ENCODE measurements at regions not wholly inside any gene's neighbourhood (a gene's known extent, or its start where the extent isn't known, plus 50 kb on each side); places are given as distances from the start of the nearest gene placed in this dataset.

DNA sequence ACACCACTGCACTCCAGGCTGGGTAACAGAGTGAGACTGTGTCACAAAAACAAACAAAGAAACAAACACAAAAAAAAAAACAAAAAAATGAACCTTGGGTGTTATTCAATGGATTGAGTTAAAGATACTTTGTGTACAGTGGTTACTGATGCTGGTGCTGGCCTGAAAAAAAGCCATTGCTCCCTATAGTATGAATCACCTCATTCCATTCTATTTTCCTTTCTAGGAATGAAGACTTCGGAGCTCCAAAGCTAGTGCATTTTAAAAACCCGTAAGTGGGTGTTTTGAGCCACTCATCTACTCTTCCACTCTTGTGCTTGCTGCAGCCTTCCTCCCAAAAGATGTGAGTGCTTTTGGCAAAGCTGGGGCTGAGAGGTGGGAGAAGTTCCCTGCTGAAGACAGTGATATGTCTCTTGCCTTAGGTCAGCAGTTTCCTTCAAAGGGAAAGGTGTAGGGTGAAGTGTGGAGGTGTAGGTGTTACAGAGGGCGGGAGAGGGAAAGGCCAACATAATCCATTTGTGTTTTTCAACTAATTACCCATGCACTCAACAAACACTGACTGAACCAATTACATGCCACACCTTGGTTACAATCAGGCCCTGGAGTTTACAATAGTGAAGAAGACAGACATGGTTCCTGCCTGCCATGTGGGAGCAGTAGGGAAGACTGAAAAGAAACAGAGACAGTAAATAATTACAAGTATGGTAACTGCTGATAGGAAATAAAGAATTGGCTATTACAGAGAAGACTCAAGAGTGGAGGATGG, 55.0 kb upstream of the SERBP1 start:
- Histone ChIP-seq H4K8ac (replicated peaks; ENCODE audit: insufficient read length, low read depth, low read length) (no peak overlapping the region), H4K20me1 (ENCODE audit: control insufficient read depth, insufficient read depth, insufficient read length) (no peaks in the 10 kb centered on the region), H3K4me2 (ENCODE audit: insufficient read depth, insufficient read length, low read length) (no peak overlapping the region), H3K23me2 (ENCODE audit: insufficient read length, low read depth, low read length, poor library complexity, severe bottlenecking) (no peaks in the 10 kb centered on the region), H3K23ac (ENCODE audit: insufficient read length, low read depth, low read length) (no peak overlapping the region), H3K14ac (ENCODE audit: insufficient read depth, low read length) (no peak overlapping the region), H3K27ac (ENCODE audit: insufficient read length, low read depth, low read length) (no peak overlapping the region), H2BK12ac (ENCODE audit: insufficient read length, low read depth, low read length) (no peak overlapping the region), H3K27me3 (ENCODE audit: insufficient read depth, low read length) (no peaks in the 10 kb centered on the region), H3K9ac (ENCODE audit: extremely low read depth, insufficient read length, low read length) (no peak overlapping the region), H3K18ac (ENCODE audit: insufficient read length, low read depth, low read length) (no peak overlapping the region), H3T11ph (ENCODE audit: low read length) (no peak overlapping the region), H3K4me1 (ENCODE audit: insufficient read depth, low read length) (no peaks in the 10 kb centered on the region), H2AFZ (ENCODE audit: low read length) (no peak overlapping the region), H2AK5ac (ENCODE audit: insufficient read length, low read length) (no peak overlapping the region), H3K79me2 (ENCODE audit: insufficient read depth, low read length) (no peaks in the 10 kb centered on the region), H2BK20ac (ENCODE audit: low read depth, low read length, poor library complexity, severe bottlenecking) (no peak overlapping the region), H2BK15ac (ENCODE audit: low read depth, low read length) (no peak overlapping the region), H4K91ac (ENCODE audit: insufficient read length, low read depth, low read length) (no peak overlapping the region), H3K56ac (ENCODE audit: insufficient read length, low read depth, low read length) (no peak overlapping the region), H3K4ac (ENCODE audit: low read depth, low read length) (no peak overlapping the region), H3K79me1 (ENCODE audit: insufficient read depth, low read depth, low read length, poor library complexity, severe bottlenecking) (no peaks in the 10 kb centered on the region), H2BK5ac (ENCODE audit: insufficient read length, low read length) (no peak overlapping the region), H2BK120ac (ENCODE audit: low read depth, low read length, poor library complexity, severe bottlenecking) (no peak overlapping the region), H3K9me3 (ENCODE audit: control insufficient read depth, low read depth, low read length) (no peaks in the 10 kb centered on the region), H4K5ac (ENCODE audit: insufficient read length, low read depth, low read length) (no peak overlapping the region)
- Mint-ChIP-seq H3K9me3 (no peaks in the 10 kb centered on the region), H3K4me1 (peaks cover 18 to 21% of the 10 kb centered on the region in 2 experiments), H3K27ac (no peak overlapping the region), H3K4me3 (no peak overlapping the region), H3K36me3 (ENCODE audit: insufficient read depth in 1 of 3, low read depth in 3 of 3) (no peaks in the 10 kb centered on the region; a peak in 1 of 7 replicates), H3K27me3 (ENCODE audit: low read depth) (peaks cover 1% of the 10 kb centered on the region)
- no peak for DNase-seq
- WGBS (ENCODE audit: extremely low coverage, insufficient read length, low lambda C conversion rate): no CpG with 5 or more reads among the region's 3 CpGs
- TF ChIP-seq, protein P1, sequence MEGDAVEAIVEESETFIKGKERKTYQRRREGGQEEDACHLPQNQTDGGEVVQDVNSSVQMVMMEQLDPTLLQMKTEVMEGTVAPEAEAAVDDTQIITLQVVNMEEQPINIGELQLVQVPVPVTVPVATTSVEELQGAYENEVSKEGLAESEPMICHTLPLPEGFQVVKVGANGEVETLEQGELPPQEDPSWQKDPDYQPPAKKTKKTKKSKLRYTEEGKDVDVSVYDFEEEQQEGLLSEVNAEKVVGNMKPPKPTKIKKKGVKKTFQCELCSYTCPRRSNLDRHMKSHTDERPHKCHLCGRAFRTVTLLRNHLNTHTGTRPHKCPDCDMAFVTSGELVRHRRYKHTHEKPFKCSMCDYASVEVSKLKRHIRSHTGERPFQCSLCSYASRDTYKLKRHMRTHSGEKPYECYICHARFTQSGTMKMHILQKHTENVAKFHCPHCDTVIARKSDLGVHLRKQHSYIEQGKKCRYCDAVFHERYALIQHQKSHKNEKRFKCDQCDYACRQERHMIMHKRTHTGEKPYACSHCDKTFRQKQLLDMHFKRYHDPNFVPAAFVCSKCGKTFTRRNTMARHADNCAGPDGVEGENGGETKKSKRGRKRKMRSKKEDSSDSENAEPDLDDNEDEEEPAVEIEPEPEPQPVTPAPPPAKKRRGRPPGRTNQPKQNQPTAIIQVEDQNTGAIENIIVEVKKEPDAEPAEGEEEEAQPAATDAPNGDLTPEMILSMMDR (conservative IDR thresholded peaks at IDR 0.05): no peak

Data from H9 (cell line).